Rectal smooth muscle tissue (tissue), 1 donor: ENCODE measurements at regions not wholly inside any gene's neighbourhood (a gene's known extent, or its start where the extent isn't known, plus 50 kb on each side); places are given as distances from the start of the nearest gene placed in this dataset.

Experiments used
- H3K27ac ChIP-seq: one replicate; pipeline ENCODE4 v1.7.0; 2013; ENCODE audit warnings: low read depth, low read length, inconsistent platforms
- H3K27me3 ChIP-seq: one replicate; pipeline ENCODE4 v1.7.0; 2013; ENCODE audit warnings: low read length; ENCODE audit not compliant: control insufficient read depth, insufficient read depth
- H3K36me3 ChIP-seq: one replicate; pipeline ENCODE4 v1.7.0; 2013; ENCODE audit warnings: low read length; ENCODE audit not compliant: control insufficient read depth, insufficient read depth
- H3K4me1 ChIP-seq: one replicate; pipeline ENCODE4 v1.7.0; 2013; ENCODE audit warnings: low read length; ENCODE audit not compliant: control insufficient read depth, insufficient read depth
- H3K4me3 ChIP-seq: one replicate; pipeline ENCODE4 v1.7.0; 2013; ENCODE audit warnings: low read length
- H3K9ac ChIP-seq: one replicate; pipeline ENCODE4 v1.7.0; 2013; ENCODE audit warnings: low read length

DNA sequence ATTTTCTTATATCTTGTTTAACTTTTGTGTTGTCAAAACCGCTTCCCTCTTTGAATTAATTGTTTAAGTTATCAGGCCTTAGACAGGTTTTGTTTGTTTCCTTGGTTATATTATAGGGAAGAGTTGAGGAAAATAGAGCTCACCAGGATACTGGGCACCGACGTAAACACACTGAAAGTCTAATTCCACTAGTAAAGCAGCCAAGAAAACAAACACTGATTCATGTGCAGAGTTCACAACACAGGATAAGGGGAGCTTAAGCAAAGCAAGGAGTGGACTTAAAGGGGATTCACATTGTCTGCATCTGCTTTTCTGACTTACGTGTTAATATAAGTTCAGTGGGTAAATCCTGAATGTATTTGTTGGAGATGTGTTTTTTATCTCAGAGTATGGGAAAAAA, 139.0 kb upstream of the CDH6 start:
- Histone ChIP-seq H3K4me3 (no peak overlapping the region), H3K4me1 (no peaks in the 10 kb centered on the region), H3K27me3 (no peaks in the 10 kb centered on the region), H3K36me3 (no peaks in the 10 kb centered on the region), H3K9ac (no peak overlapping the region), H3K27ac (no peak overlapping the region)

DNA sequence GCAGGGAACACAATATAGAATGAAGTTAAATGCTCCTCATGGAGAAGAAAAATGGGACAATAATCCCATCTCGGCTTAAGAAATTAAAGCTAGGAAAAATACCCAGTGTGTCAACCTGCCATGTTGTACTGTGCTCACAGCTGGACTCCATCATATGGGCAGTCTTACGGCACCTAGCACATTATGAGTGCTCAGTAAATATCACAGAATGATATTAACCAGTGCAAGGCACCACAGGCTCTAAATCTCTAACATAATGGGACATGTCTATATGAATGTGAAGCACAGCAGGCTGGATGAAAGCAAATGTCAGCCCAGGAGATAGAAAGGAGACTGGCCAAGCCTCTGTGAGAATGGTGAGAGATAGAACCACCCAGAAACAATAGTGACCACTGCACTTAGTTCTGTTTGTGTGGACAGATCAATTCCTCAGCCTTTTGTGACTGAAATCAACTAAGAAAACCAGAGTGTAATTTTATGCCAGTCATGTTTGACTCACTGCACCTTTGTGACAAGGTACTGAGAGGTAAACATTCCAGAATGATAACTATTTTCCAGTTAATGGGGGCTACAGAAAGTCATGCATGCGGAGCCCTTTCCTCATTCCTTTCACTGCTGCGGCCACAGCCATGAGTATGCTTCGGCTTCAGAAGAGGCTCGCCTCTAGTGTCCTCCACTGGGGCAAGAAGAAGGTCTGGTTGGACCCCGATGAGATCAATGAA, 140.4 kb upstream of the CDH6 start:
- no peak overlapping the region for H3K4me3 ChIP-seq
- H3K27ac ChIP-seq: no peak overlapping the region

DNA sequence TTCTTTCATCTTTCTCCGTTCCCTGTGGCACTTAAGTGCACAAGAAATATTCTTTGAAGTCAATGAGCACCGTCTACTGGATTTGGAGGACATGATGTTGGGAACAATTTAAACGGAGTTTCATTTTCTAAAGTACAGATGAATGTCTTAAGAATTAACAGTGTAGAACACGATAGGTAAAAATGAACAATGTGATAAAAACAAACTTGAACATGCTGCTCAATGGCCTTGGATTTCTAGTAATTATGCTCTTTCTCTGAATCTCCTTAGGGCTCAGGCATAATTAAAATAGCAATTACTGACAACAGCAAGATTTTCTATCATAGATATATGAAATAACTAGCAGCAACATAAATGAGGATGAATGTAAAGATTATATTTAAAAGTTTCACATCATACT, 142.2 kb upstream of the CDH6 start:
- H3K4me3 ChIP-seq: no peak overlapping the region
- H3K4me1 ChIP-seq: no peaks in the 10 kb centered on the region
- H3K27me3 ChIP-seq: no peaks in the 10 kb centered on the region
- no peak overlapping the region for H3K27ac ChIP-seq
- H3K9ac ChIP-seq: no peak overlapping the region
- H3K36me3 ChIP-seq: no peaks in the 10 kb centered on the region

More for the DNA sequence above, 140.4 kb upstream of the CDH6 start:
- Histone ChIP-seq H3K36me3 (no peaks in the 10 kb centered on the region), H3K4me1 (no peaks in the 10 kb centered on the region), H3K9ac (no peak overlapping the region), H3K27me3 (no peaks in the 10 kb centered on the region)

DNA sequence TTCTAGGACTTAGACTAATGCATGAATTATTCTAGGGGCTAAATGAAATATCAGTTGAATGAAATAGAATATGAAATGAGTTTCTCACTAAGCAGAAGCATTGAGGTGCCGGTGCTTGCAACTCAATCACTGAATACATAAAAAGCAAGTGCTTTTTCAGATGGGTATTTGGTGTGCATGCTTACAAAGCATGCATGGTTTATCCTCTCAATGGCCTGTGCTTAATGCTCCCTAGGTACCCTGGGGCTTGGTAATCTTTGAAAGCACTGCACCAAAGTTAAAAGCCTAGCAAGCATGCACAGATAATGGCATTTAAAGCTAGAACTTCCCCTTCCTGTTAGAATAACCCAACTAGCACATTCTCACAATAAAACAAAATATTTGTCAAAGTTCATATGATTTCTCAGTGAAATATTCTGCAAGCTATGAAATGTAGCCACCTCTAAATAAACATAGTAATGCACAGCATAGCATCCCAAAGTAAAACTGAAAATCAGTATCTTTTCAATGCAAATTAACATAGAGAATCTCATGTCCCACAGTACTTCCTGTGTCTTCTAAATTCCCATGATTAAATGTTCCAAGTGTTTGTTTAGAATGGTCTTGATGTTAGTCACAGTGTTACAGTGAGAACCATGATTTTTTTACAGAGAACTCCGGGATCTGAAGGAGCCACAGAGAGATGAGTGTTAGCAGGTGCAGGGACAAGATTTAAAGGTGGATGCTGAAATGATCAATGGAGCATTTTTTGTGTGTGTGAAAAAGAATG, 143.4 kb upstream of the CDH6 start:
- Histone ChIP-seq H3K9ac (no peak overlapping the region), H3K4me3 (no peak overlapping the region), H3K36me3 (no peaks in the 10 kb centered on the region), H3K4me1 (no peaks in the 10 kb centered on the region), H3K27ac (no peak overlapping the region), H3K27me3 (no peaks in the 10 kb centered on the region)

DNA sequence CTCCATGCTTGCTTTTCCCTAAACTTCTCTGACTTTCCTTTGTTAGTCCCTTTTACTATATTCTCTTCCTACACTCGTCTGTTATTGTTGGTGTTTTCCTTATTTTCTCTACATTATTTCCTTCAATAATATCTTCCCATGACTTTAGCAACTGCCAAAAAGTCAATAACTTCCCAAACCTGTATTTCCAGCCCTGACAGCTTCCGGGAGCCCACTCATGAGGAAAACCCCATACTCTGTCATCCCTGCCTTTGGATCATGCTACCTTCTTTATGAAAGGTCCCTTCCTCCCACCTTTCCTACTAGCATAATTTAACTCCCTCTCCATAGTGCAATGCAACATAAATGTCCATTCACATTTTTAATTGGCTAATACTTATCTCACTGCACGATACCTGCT, 144.0 kb upstream of the CDH6 start:
- Histone ChIP-seq H3K36me3 (no peaks in the 10 kb centered on the region), H3K9ac (no peak overlapping the region), H3K27me3 (no peaks in the 10 kb centered on the region), H3K4me3 (no peak overlapping the region), H3K27ac (no peak overlapping the region), H3K4me1 (no peaks in the 10 kb centered on the region)

DNA sequence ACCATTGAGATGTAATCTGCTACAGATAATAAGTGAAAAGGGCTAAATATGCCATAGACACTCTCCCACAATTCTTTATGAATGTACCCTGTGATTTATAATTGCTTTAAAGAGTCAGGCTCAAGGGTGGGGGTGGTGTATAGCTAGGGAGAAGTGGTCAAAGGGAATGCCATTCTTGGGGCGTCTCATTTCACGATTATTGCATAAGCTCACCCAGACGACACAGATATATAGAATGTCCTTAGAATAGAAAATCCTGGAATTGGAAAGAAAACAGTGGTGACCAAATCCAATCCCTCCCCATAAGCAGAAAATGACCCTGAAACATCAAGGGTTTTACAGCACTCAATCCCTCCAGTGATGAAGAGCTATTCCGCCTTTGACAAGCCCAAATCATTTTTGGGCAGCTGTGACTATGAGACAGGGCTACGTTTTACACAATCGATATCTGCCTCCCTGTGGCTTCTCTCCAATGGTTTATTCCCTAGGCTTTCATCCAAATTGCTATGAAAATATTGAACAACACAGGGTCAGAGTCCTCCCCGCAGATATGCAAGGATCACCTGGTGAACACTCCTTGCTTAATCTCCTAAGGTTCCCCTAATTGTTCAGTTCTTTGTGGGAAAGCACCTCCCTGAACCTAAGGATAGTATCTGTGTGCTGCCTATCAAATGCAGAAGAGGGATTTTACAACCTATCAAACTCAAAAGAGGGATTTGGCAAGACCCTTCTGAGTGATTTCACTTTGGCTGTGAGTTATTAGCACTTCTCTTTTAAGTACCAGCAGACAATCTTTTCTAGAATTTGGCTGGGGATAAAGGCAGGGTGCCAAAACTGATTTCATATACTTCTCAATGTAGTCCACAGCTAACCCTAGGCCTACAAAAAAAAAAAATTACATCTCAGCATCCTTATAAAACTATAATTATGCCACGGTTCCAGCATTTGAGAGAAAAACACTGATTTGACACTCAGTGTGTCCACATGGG, 144.9 kb upstream of the CDH6 start:
- H3K27me3 ChIP-seq: no peaks in the 10 kb centered on the region
- no peaks in the 10 kb centered on the region for H3K36me3 ChIP-seq
- no peak overlapping the region for H3K9ac ChIP-seq
- H3K27ac ChIP-seq: no peak overlapping the region
- no peaks in the 10 kb centered on the region for H3K4me1 ChIP-seq
- H3K4me3 ChIP-seq: no peak overlapping the region

DNA sequence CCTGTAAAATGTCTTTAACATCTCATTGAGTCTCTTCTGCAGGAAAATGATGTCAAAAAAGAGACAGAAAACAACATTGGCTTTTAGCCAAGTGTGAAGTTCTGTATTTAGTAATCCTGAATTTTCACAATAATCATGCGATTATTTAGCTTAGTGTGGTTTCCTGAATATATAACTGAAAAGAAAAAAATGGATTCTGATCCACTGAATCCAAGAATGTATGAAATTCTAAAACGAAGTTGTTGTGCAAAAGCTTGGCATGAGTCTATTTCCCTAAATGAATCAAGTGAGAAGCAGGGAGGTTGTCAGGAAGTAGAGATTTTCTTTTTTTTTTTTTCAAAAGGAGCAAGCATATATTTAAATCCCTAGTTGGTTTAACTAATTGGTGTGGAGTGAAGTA, 145.9 kb upstream of the CDH6 start:
- Histone ChIP-seq H3K36me3 (no peaks in the 10 kb centered on the region), H3K9ac (no peak overlapping the region), H3K4me3 (no peak overlapping the region), H3K27me3 (no peaks in the 10 kb centered on the region), H3K27ac (no peak overlapping the region), H3K4me1 (no peaks in the 10 kb centered on the region)

DNA sequence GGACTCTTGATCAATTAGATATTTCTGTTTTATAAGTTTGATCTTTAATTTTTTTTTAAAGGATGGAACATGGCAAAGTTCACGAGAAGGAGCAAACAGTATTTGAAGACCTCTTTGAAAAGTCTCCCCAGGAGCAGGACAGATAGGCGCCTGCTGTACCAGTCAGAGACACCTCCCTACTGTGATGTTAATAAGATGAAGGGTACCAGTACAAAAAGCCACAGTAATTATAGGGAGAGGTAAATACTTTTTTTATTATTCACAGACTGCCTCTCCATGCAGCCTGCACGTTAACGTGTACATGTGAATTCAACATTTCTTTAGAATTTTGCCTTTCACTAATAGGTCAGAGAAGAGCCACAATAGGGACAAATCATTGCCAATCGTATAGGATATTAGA, 146.5 kb upstream of the CDH6 start:
- Histone ChIP-seq H3K36me3 (no peaks in the 10 kb centered on the region), H3K4me3 (no peak overlapping the region), H3K27me3 (no peaks in the 10 kb centered on the region), H3K27ac (no peak overlapping the region), H3K4me1 (no peaks in the 10 kb centered on the region), H3K9ac (no peak overlapping the region)

DNA sequence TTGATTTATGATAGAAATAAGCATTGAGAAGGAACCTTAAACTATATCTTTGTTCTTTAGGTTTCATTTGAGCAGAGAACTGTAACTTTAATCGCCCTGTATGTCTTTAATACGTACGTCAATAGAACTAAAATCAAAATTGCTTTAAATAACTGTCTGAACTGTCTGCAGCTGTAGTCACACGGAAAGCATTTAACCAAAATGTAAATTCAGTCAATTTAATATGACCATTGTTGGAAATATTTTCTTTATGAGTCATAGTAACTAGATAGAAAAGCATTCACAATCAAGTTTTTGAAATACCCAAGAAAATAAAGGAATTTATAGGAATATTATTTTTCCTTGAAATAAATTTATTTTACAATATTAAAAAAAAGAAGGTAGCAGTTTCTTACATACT, 157.1 kb upstream of the CDH6 start:
- H3K36me3 ChIP-seq: no peaks in the 10 kb centered on the region
- no peaks in the 10 kb centered on the region for H3K4me1 ChIP-seq
- H3K27ac ChIP-seq: no peak overlapping the region
- H3K9ac ChIP-seq: no peak overlapping the region
- H3K27me3 ChIP-seq: no peaks in the 10 kb centered on the region
- H3K4me3 ChIP-seq: no peak overlapping the region

DNA sequence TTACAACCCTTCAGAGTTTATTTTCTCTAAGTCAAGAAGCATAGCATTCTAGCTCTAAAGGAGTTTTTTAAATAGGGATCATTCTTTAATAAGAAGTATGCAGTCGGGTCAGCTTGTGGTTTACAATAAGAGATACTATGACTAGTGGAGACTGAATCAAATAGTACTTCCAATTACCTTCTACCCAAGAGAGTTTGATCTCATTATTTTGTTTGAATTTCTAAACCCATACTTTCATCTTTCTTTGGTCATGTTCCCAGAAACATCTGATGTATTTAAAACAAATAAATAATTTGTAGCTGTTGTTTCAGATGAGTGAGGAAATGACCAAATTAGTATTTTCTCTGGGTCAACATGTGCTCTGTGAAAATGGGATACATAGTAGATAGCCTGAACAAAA, 160.2 kb upstream of the CDH6 start:
- Histone ChIP-seq H3K4me1 (no peaks in the 10 kb centered on the region), H3K27me3 (no peaks in the 10 kb centered on the region), H3K9ac (no peak overlapping the region), H3K4me3 (no peak overlapping the region), H3K27ac (no peak overlapping the region), H3K36me3 (no peaks in the 10 kb centered on the region)

DNA sequence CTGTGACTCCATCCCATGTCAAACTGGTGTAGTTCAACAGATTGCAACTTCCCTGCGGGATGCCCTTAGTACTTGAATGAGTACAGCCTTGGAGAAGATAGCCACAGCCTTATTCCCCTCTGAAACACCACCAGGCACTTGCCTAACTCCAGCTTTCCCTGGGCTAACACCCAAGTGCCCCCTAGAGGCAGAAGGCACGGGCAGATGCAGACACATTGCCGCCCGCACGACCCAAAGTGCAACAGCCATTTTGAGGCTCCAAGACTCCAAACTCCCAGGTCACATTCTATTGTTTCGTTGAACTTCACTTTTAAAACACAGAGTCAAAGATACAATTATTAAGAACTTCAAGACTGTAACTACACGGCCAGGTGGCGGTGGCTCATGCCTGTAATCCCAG, 163.6 kb upstream of the CDH6 start:
- H3K36me3 ChIP-seq: no peaks in the 10 kb centered on the region
- no peaks in the 10 kb centered on the region for H3K27me3 ChIP-seq
- no peak overlapping the region for H3K4me3 ChIP-seq
- H3K27ac ChIP-seq: no peak overlapping the region
- no peak overlapping the region for H3K9ac ChIP-seq
- H3K4me1 ChIP-seq: no peaks in the 10 kb centered on the region

DNA sequence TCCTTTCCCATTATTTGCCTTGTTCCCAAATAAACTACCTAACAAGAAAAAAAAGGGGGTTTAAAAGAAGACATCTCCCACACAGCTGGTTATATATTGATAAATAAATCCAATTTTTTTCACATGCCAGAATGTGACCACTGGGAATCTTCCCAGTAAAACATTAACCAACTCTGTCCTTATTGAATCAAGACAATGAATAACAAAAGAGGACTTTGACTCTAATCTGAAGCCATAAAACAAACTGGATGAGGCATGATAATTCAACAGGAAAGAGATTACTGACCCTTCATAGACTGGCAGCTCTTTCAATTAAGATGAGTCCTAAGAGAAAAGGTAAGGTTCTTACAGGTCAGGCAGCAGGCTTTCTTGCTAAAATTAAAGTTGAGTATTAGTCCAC, 165.8 kb upstream of the CDH6 start:
- H3K4me1 ChIP-seq: no peaks in the 10 kb centered on the region
- no peak overlapping the region for H3K4me3 ChIP-seq
- no peak overlapping the region for H3K9ac ChIP-seq
- H3K36me3 ChIP-seq: no peaks in the 10 kb centered on the region
- H3K27me3 ChIP-seq: no peaks in the 10 kb centered on the region
- H3K27ac ChIP-seq: no peak overlapping the region
